HG03196 (cell line): ENCODE measurements at regions not wholly inside any gene's neighbourhood (a gene's known extent, or its start where the extent isn't known, plus 50 kb on each side); places are given as distances from the start of the nearest gene placed in this dataset.

ENCODE experiments used
- ATAC-seq: cut with Tn5 transposase; IDR thresholded peaks from one replicate; pipeline ENCODE4 v1.9.1; 2021; ENCODE audit not compliant: unreplicated experiment

- ATAC-seq = no peak
Measured at GRCh38 chr18:22667616-22668422, 250.1 kb upstream of the CTAGE1 start.

- no peak for ATAC-seq
Measured at GRCh38 chr18:22668496-22668895, 250.8 kb upstream of the CTAGE1 start.

GRCh38 chr18:22670914-22671313 lies 253.2 kb upstream of the CTAGE1 start:
- no peak for ATAC-seq

GRCh38 chr18:22673182-22673862 lies 255.6 kb upstream of the CTAGE1 start:
- no peak for ATAC-seq

GRCh38 chr18:22674272-22674671 lies 256.6 kb upstream of the CTAGE1 start:
- no peak for ATAC-seq

- no peak for ATAC-seq
Measured at GRCh38 chr18:22675006-22675405, 257.3 kb upstream of the CTAGE1 start.

- ATAC-seq = no peak
Measured at GRCh38 chr18:22676423-22676822, 256.7 kb upstream of the RBBP8 start.

GRCh38 chr18:22678486-22678885 lies 254.6 kb upstream of the RBBP8 start:
- ATAC-seq = no peak

- no peak for ATAC-seq
Measured at GRCh38 chr18:22680944-22681343, 252.2 kb upstream of the RBBP8 start.

GRCh38 chr18:22681908-22682307 lies 251.2 kb upstream of the RBBP8 start:
- no peak for ATAC-seq

GRCh38 chr18:22682720-22683119 lies 250.4 kb upstream of the RBBP8 start:
- ATAC-seq = no peak

GRCh38 chr18:22683196-22683676 lies 249.9 kb upstream of the RBBP8 start:
- ATAC-seq = no peak

- no peak for ATAC-seq
Measured at GRCh38 chr18:22683786-22684185, 249.3 kb upstream of the RBBP8 start.

- no peak for ATAC-seq
Measured at GRCh38 chr18:22684268-22684667, 248.9 kb upstream of the RBBP8 start.

GRCh38 chr18:22685788-22686187 lies 247.3 kb upstream of the RBBP8 start:
- ATAC-seq = no peak

- no peak for ATAC-seq
Measured at GRCh38 chr18:22687892-22688680, 245.0 kb upstream of the RBBP8 start.

GRCh38 chr18:22688877-22689496 lies 244.1 kb upstream of the RBBP8 start:
- ATAC-seq = no peak

- ATAC-seq = no peak
Measured at GRCh38 chr18:22689712-22690111, 243.4 kb upstream of the RBBP8 start.

- no peak for ATAC-seq
Measured at GRCh38 chr18:22690556-22690955, 242.6 kb upstream of the RBBP8 start.

GRCh38 chr18:22691946-22692710 lies 241.0 kb upstream of the RBBP8 start:
- no peak for ATAC-seq
